ENCODE measurements at regions not wholly inside any gene's neighbourhood (a gene's known extent, or its start where the extent isn't known, plus 50 kb on each side); places are given as distances from the start of the nearest gene placed in this dataset.

DNA sequence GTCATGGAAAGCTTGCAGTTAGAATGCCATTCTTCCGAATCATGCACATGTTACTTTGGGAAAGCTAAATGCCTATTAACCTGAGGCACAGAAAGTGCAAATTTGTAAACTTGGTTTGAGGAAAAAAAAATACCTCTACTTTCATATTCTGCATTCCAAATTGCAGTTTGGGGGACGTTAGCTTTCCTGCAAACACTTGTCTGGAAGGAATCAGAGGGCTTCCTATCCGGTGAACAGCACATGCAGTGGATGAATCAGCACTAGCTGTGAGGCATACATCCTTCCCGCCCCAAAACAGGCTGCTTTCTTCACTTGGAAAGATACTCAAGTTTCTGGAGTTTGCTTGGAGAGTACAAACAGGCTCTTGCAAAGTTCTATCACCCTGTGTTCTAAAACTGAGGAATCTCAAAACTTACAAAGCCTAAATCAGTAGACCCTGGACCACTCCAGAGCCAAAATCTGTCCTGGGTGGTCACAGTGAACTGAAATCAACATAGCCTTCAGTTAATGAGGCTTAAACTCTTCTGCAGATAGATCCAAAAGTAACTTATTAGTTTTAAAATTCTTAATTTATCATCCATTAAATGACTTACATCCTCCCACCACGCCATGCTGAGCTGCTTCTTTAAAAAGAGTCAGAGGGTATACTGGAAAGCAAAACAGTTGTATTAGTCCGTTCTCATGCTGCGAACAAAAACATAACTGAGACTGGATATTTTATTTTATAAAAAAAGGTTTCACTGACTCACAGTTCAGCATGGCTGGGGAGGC lies 802.3 kb upstream of the ARGLU1 start:
- DNase-seq: no peak

DNA sequence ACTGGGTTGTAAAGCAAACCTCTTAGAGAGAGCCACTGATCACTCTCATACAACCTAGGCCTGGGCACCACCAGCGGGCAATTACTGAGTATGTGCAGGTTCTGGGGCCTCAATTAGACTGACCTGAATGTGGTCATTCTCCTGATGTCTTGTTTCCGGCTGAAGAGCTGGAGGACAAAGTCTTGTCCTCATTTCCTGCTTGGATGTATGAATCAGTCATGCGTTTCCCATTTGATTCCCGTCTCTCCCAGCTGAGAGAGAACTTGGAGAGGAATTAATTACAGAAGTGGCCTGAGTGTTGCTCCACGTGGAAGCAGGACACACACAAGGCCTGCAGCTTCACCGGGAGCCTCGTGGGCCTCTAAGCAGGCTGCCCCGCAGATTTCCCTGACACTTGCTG lies 799.3 kb upstream of the ARGLU1 start:
- no peak for DNase-seq

DNA sequence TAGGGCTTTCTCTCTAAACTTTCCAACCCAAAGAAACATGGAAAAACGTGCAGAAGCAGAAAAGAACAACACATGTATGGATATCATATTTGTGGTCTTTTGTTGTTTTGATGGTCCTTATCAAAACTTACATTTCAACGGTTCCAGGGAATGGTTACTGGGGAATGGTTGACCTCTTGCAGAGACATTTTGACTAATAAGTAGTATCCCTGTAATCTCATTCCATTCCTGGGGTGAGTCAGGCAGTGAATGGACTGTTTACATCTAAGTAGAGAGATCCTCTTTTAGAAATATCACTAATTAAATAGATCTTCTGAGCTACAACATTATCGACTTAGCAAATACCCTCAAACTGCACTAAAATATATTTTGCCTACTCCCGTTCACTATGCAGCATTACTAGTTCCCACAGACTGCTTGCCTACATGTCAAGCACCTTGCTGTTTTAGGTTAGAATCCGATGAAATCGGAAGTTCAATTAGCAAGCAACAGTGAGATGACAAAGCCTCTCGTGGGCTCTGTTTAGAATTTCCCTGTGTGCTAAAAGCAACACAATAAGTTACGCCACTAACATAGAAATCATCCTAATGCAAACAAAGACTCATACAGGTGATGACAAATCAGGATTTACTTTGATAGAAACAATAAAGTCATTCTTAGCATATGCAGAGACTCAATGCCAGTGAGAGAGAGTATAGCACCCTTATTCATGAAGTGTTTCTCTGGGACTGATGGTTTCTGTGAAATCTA lies 797.7 kb upstream of the ARGLU1 start:
- DNase-seq: no peak

DNA sequence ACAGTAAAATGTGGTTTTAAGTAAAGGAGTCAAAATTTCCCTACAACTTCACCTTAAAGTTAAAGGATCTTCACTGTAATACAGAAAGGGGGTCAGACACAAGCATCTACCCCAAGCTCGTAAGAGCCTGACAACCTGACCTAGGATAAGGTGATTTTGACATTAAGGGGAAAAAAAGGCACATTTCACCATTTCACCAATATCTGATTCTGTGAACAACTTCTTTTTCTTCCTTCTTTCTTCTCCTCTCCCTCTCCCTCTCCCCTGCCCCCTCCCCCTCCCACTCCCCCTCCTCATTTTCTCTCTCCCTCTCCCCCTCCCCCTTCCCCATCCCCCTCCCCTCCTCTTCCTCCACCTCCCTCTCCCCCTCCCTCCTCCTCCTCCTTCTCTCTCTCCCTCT lies 796.7 kb upstream of the ARGLU1 start:
- DNase-seq: no peak

DNA sequence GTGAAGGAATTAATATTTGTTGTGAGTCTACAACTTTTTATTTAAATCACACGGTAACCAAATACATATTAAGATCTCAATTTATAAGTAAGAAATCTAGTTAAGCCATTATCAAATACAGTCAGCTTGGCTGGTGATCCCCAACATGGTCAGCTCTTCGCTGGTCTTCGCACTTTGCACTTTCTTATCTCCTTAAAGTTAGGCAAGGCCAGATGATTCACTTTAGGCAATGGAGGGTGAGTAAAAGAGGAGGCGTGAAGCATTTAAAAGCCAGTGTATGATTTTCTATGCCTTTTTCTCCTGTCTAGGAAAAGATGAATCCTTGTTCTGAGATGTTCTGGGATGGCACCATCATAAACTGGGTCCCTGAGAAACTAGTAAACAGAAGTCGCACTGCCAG lies 793.7 kb upstream of the ARGLU1 start:
- no peak for DNase-seq

DNA sequence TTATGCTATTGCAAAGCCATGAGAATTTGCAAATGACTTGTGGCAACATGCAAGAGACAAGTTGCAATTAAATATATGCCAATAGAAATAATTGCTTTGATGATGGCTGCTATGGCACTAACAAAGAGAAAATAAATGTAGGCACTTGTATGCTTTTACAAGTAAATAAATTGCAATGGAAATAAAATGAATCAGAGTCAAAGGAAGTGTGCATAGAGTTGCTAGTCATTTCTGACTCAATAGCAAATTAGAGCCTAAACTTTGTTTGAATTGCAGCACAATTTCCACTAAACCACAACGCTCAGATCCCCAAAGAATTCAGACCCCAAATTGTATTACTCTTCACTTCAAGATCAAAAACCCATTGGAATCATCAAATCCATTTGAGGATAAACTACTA lies 792.1 kb upstream of the ARGLU1 start:
- DNase-seq: no peak

DNA sequence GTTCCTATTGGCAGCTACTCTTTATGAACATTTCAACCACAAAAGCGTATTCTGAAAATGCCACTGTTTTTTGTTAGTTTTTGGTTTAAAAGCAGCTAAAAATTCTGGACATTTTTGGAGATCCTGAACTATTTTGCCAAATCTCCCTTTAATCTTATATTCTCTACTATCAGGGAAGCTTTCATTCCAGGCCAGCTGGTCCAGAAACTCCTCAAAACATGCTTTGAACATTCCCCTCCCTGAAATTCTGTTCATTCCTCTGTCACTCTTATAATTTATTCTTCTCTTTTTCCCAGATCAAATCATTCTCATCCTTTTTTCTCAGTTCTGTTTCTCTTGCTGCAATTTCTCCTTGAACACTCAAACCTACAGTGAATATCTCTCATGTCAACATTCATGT lies 790.9 kb upstream of the ARGLU1 start:
- DNase-seq: no peak

DNA sequence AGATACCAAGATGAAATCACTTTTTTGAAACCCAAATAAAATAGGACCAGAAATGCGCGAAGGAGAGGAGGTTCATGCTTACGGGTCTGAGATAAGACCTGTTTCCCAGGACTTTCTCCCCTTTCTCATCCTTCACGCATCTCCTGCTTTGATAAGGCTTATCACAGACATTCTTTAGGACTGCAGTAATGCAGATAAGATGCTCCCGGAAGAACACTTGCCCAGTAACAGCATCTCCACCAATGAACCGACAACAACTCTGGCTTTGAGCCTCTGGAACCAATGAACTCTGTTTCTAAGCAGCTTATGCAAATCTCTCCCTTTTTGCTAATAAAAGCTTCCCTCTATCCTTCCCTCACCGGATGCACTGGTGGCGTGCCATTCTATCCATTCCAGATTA lies 783.4 kb upstream of the ARGLU1 start:
- no peak for DNase-seq

DNA sequence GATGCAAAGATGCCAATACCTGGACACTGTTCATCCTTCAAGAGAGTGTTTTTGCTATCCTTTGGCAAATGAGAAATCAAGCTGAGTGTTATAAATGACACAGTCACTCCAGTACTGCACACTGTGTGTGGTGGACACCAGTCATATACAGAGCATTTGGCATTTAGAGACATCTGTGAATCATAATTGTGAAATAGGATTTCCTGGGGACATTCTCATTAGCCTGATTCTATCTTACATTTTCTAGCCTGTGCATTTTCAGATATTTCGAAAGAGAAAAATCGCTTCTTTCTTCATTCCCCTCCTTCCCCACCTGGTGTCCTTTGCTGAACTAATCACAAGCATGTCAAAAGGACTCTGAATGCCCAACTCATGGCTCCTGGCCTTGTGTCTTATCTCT lies 781.0 kb upstream of the ARGLU1 start:
- DNase-seq: no peak

DNA sequence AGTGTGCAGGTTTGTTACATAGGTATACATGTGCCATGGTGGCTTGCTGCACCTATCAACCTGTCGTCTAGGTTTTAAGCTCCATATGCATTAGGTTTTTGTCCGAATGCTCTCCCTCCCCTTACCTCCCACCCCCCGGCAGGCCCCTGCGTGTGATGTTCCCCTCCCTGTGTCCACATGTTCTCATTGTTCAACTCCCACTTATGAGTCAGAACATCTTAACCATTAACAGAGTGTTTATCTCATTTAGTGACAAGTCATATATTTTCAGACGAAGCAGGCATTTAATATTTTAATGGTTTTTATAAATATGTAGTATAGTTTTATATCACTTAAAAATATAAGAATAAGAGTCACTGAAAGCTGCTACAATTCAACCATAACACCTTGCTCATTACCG lies 780.5 kb upstream of the ARGLU1 start:
- no peak for DNase-seq

DNA sequence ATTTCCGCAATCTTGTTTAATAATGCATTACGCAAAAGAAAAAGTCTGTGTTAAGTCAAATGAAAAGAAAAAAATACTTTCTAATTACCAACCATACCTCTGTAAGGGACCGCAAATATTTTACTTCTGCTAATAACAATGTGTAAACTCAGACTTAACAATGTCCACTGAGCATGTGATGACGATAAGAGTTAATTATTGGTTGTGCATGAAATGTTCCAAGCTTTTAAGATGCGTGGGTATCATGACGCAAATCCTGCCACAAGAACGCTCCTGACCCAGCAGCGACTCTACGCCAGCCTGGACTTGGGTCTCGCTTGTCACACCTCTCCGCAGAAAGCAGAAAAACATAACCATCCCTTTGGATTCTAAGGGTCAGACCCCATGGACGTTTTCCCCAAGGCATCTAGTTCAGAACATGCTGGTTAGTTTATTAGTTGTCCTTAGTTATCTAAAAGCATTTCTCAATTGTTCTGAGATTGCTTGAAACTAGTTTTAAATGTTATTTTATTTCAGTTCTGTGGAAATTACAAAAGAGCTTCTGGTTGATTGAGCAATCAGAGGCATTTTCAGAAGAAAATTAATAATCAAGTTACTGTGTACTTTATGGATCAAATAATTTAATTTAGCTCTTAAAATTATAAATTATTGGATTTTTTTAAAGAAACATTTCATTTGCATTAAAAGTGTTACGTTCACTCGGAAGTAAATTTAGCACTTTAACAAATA lies 779.9 kb upstream of the ARGLU1 start:
- DNase-seq: no peak

DNA sequence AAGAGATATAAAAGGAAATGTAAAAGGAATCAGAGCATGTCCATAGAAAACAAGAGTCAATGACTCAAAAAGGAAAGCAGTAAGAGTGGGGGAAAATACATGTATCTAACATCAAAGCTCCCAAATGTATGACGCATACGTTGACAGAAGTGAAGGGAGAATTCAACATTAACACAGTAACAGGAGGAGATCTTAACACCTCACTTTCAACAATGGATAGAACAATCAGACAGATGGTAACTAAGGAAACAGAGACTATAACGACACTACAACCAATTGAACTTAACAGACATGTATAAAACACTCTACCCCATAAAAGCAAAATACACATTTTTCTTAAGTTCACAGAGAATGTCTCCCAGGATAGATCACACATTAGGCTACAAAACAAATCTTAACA lies 774.8 kb upstream of the ARGLU1 start:
- no peak for DNase-seq

DNA sequence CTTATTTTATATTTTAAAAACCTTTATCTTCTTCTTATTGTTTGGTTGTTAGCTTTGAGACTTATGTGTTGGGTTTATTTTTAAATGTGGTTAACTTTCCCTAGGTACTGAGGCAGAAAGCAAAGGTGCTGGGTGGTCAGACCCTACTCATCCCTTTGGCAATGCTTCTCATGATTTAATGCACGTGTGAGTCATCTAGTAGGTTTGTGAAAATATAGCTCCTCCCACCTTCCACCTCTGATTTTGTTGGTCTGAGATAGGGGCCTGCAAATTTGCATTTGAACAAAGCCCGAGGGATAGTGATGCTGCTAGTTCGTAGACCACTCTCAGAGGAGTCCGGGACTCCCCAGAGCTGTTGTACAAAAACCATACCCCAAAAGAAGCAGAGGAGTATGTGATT lies 771.3 kb upstream of the ARGLU1 start:
- no peak for DNase-seq

DNA sequence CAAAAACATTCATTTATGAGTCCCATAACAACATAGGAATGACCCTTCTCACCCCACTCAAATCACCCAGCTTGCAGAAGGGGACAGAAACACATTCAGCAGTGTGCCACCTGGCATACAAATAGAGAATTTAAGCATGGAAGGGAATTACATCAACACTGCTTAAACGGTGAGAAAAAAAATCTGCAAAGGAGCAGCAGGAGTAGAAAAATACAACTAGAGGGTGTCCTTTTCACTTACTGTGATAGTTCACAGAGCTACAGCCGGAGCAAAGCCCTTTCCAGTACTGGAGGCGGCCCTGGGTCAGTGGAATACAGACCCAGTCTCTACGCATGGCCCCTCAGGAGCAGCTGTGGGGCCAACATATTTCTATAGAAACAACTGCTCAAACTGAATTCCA lies 764.3 kb upstream of the ARGLU1 start:
- no peak for DNase-seq

DNA sequence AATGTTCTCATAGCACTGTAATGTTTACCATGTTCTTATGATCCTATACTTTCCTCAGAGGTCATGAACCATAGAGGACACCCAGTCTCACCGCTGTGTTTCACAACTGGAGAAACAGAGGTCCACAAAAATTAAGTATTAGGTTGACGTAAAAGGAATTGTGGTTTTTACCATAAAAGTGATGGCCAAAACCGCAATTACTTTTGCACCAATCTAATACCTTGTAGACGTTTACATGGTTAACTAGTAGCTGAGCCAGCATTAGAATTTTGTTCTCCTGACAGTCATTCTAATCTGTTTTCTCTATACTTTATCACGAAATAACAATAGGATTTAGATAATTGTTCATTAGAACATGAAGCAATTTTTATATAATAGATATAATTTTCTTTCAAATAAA lies 763.4 kb upstream of the ARGLU1 start:
- no peak for DNase-seq

DNA sequence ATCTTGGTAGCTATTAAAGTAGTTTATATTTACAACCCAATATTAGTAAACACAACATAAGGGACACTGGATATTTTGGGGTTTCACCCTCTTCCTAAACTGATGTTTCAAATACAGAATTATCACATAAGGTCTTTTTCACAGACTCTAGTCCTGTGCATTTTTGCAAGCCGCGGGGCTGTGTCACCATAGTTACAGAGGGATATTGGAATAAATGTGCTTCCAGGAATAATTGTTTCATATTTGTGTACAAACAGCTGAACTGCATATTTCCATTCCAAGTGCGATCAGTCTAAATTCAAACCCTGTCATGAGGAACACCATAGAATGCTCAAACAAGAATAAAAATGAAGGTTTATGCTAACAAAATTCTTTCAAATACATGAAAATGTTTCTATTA lies 762.5 kb upstream of the ARGLU1 start:
- no peak for DNase-seq

DNA sequence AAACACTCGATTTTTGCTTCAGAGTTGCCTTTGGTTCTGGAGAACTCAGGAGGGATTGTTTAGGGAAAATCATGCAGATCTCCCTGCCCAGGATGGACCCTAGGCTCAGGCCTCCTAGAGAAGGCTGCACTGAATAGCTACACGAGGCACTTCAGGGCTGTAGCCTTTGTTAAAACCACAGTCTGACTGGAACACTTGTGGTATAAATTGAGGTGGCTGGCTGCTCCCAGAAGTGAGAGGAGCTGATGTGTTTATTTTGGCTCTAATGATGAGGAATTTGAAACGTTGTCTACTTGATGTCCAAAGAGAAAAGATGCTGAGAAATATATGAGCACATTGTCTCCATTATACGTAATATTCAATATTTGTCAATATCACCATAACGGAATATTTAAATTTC lies 762.1 kb upstream of the ARGLU1 start:
- DNase-seq: no peak

DNA sequence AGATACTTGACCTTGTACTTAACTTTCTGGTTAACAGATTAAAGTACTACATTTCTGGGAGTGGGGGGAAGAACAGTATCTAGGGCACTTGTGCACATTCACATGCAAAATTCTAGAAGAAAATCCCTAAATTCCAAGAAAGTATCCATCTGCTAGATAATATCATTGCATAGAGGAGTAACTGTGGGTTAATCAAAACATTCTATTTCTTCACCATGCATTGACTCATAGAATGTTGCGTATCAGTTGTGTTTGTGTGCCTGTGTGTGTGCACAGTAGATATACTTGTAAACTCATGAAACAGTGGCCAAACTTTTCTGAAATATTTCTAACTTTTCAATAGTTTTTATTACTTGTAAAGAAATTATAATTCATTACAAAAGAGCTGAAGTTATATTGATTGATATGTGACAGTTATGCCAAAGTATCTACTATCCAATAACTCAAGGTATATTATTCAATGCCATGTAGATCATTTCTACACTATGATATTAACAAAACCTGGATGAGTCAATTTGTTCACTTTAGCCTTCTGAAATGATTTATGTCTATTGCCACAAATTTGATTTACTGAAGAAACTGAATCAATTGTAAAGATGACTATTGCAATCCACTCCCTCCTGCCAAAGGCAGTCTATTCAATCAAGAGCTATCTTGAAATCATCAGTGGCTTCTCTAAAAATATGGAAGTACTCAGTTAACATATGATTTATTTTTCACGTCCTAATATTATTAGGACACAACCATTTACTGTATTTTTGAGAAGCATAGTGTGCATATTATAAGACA lies 756.7 kb upstream of the ARGLU1 start:
- DNase-seq: no peak

DNA sequence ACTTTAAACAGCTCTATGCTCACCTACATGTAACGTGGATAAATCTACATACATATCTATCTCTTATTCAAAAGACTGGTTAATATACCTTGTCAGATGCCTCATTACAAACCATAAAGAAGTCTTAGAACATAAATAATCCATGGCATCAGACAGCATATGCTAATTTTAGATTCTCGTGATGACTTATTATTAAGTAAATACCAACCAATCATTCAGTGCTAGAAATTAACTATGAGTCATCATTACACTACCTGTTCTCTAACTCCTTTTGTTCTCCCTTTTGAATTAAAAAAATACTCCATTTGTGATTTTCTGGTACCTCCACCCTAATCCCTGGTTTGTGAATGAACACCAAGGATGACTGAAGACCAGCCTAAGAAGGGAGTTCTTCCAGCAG lies 754.3 kb upstream of the ARGLU1 start:
- DNase-seq: no peak

DNA sequence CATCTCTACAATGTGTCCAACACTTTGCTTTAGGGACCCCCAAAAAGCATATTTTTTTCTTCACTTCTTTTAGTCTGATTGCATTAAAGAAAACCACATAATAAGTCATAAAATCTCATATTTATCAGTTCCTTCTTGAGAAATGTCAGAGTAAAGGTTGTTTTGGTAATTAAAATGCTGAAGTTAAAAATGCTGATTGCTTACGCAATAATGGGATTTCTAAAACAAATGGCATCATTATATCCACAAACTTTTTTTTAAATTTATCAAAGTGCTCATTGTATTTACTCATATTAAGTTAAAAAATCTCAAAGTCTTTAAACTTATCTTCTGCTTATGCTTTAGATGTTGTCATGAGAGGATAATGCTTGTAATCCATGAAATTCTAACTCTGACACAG lies 737.2 kb upstream of the ARGLU1 start:
- DNase-seq: no peak

DNA sequence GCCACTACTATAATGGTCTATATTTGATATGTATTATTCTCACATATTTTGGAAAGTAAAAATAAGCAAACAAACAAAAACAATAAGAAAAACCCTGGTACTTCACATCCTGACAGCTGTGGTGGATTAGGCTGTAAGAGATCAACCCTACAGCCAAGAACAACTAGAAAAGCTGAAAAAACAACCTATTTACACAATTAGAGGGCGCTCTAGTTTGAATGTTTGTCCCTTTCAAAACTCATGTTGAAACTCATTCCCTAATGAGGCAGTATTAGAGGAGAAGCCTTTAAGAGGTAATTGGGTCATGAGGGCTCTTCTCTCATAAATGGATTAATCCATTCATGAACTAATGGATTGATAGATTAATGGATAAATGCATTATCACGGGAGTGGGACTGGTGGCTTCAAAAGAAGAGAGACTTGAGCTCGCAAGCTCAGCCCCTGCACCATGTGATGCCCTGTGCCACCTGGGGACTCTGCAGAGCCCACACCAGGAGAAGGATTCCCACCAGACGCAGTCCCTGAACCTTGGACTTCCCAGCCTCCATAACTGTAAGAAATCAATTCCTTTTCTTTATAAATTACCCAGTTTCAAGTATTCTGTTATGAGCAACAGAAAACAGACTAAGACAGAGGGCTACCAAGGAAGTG lies 733.9 kb upstream of the ARGLU1 start:
- no peak for DNase-seq

DNA sequence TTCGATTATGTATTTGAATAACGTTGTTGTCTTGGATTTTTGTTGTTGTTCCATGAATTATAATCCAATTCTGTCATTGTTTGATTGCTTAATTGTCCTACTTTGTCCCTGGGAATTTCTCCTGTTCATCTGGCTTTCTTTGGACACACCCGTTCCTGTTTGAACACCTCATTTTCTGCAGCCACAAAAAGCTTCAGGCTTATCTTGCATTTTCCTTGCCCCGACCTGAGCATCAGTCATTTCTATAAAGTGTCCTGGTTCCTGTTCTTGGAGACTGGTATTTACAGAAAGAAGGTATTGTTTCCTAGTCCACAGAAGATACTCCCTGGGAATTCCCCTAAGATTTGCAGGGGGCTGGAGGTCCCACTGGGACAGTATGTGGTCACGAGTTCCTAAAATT lies 731.8 kb upstream of the ARGLU1 start:
- DNase-seq: no peak

DNA sequence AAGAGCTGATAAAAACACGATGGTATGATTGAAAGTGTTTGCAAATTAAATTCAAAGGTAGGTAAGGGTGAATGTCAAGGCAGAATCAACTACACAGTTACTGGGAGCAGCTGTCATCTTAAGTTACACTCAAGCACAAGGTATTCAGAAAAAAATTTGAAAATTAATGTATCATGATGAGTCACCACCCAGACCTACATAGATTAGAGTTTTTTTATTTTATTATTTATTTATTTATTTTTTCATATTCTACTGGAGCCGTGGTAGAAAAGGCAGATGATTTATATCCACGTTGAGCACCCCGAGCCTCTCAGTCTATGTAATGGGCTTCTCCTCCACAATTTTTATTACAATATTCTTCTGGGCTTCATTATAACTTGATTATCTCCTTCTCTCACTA lies 728.9 kb upstream of the ARGLU1 start:
- no peak for DNase-seq

All from stimulated activated CD4-positive, alpha-beta T cell treated with anti-CD3 and anti-CD28 coated beads, Interleukin-4, amount 100 ng/mL, for 1 hour (primary cell).